ENCODE measurements at regions not wholly inside any gene's neighbourhood (a gene's known extent, or its start where the extent isn't known, plus 50 kb on each side); places are given as distances from the start of the nearest gene placed in this dataset.
"Not testable (repeated sequence)": the region's sequence is repeated elsewhere in the genome, so short reads cannot be mapped to it uniquely, and the experiment has no call there.

- no peaks in the 10 kb centered on the region for H3K4me1 ChIP-seq
- H3K27ac ChIP-seq = peak overlapping the region in 1 of 4 donors; percentile 31
- TF ChIP-seq POLR2A (IDR thresholded peaks at IDR 0.05) = no peak
- TF ChIP-seq CTCF (IDR thresholded peaks at IDR 0.05) = no peak
- no peak for DNase-seq
- no peaks in the 10 kb centered on the region for H3K36me3 ChIP-seq
- H3K9me3 ChIP-seq = no peaks in the 10 kb centered on the region
- no peak overlapping the region for H3K4me3 ChIP-seq
- H3K27me3 ChIP-seq = no peaks in the 10 kb centered on the region
These were observed 121.1 kb upstream of the FAM9C start for GRCh38 chrX:13165266-13166189.

GRCh38 chrX:13164611-13165010 is 120.2 kb upstream of the FAM9C start:
- no peak for DNase-seq
- H3K4me1 ChIP-seq = no peaks in the 10 kb centered on the region
- H3K4me3 ChIP-seq = no peak overlapping the region
- TF ChIP-seq POLR2A (IDR thresholded peaks at IDR 0.05) (no peak), CTCF (IDR thresholded peaks at IDR 0.05) (no peak)
- no peaks in the 10 kb centered on the region for H3K36me3 ChIP-seq
- peak overlapping the region in 3 of 4 donors; percentile 20 to 31 (median 22) for H3K27ac ChIP-seq
- no peaks in the 10 kb centered on the region for H3K9me3 ChIP-seq
- H3K27me3 ChIP-seq = no peaks in the 10 kb centered on the region

GRCh38 chrX:13162772-13163410 is 118.5 kb upstream of the FAM9C start:
- Histone ChIP-seq H3K27ac (no peak overlapping the region), H3K4me3 (no peak overlapping the region), H3K27me3 (no peaks in the 10 kb centered on the region), H3K9me3 (no peaks in the 10 kb centered on the region), H3K4me1 (no peaks in the 10 kb centered on the region), H3K36me3 (no peaks in the 10 kb centered on the region)
- no peak for TF ChIP-seq CTCF (IDR thresholded peaks at IDR 0.05)
- no peak for TF ChIP-seq POLR2A (IDR thresholded peaks at IDR 0.05)
- DNase-seq = no peak

GRCh38 chrX:13159886-13160285 is 115.5 kb upstream of the FAM9C start:
- no peak for DNase-seq
- Histone ChIP-seq H3K36me3 (no peaks in the 10 kb centered on the region), H3K27ac (peak overlapping the region in 1 of 4 donors; percentile 76), H3K4me3 (no peak overlapping the region), H3K27me3 (no peaks in the 10 kb centered on the region), H3K9me3 (no peaks in the 10 kb centered on the region), H3K4me1 (no peaks in the 10 kb centered on the region)
- TF ChIP-seq POLR2A (IDR thresholded peaks at IDR 0.05) = no peak

- no peak for TF ChIP-seq CTCF (IDR thresholded peaks at IDR 0.05)
- TF ChIP-seq POLR2A (IDR thresholded peaks at IDR 0.05) = no peak
- H3K4me3 ChIP-seq = no peak overlapping the region
- no peaks in the 10 kb centered on the region for H3K4me1 ChIP-seq
- no peak for DNase-seq
- H3K9me3 ChIP-seq = no peaks in the 10 kb centered on the region
- H3K27ac ChIP-seq = no peak overlapping the region
- H3K27me3 ChIP-seq = no peaks in the 10 kb centered on the region
- no peaks in the 10 kb centered on the region for H3K36me3 ChIP-seq
These were observed 114.5 kb upstream of the FAM9C start for GRCh38 chrX:13158911-13159310.

- DNase-seq, H3K27me3 ChIP-seq, H3K4me3 ChIP-seq, H3K4me1 ChIP-seq, H3K9me3 ChIP-seq, H3K27ac ChIP-seq, H3K36me3 ChIP-seq: not testable (repeated sequence)
These were observed 111.1 kb upstream of the FAM9C start for GRCh38 chrX:13155550-13155949.
